GM19397 (cell line): ENCODE measurements at regions not wholly inside any gene's neighbourhood (a gene's known extent, or its start where the extent isn't known, plus 50 kb on each side); places are given as distances from the start of the nearest gene placed in this dataset.

ENCODE experiments used
- ATAC-seq: cut with Tn5 transposase; IDR thresholded peaks from one replicate; pipeline ENCODE4 v1.9.1; 2021; ENCODE audit warnings: mild to moderate bottlenecking, moderate library complexity; ENCODE audit not compliant: unreplicated experiment

- ATAC-seq, result no peak
These were observed 356.4 kb downstream of the TDRD15 start for GRCh38 chr2:21480162-21480561.

- no peak for ATAC-seq
These were observed 360.9 kb downstream of the TDRD15 start for GRCh38 chr2:21484643-21485042.

- no peak for ATAC-seq
These were observed 362.7 kb downstream of the TDRD15 start for GRCh38 chr2:21486445-21486844.

GRCh38 chr2:21489080-21489479 lies 365.3 kb downstream of the TDRD15 start:
- ATAC-seq, result no peak

GRCh38 chr2:21498016-21498415 lies 374.2 kb downstream of the TDRD15 start:
- ATAC-seq, result no peak

- no peak for ATAC-seq
These were observed 376.7 kb downstream of the TDRD15 start for GRCh38 chr2:21500401-21500945.

- ATAC-seq, result no peak
These were observed 377.7 kb downstream of the TDRD15 start for GRCh38 chr2:21501376-21502027.

- ATAC-seq, result no peak
These were observed 392.1 kb downstream of the TDRD15 start for GRCh38 chr2:21515903-21516302.

- no peak for ATAC-seq
These were observed 395.6 kb downstream of the TDRD15 start for GRCh38 chr2:21519412-21519811.

- ATAC-seq, result no peak
These were observed 396.1 kb downstream of the TDRD15 start for GRCh38 chr2:21519821-21520220.

- no peak for ATAC-seq
These were observed 412.1 kb downstream of the TDRD15 start for GRCh38 chr2:21535826-21536225.

- no peak for ATAC-seq
These were observed 415.9 kb downstream of the TDRD15 start for GRCh38 chr2:21539685-21540084.

GRCh38 chr2:21543630-21544029 lies 419.9 kb downstream of the TDRD15 start:
- no peak for ATAC-seq

GRCh38 chr2:21544392-21544791 lies 420.6 kb downstream of the TDRD15 start:
- ATAC-seq, result no peak

GRCh38 chr2:21552981-21553380 lies 429.2 kb downstream of the TDRD15 start:
- ATAC-seq, result no peak

- ATAC-seq, result no peak
These were observed 435.6 kb downstream of the TDRD15 start for GRCh38 chr2:21559351-21559750.

- no peak for ATAC-seq
These were observed 438.2 kb downstream of the TDRD15 start for GRCh38 chr2:21561965-21562364.

- ATAC-seq, result no peak
These were observed 443.6 kb downstream of the TDRD15 start for GRCh38 chr2:21567395-21567794.

GRCh38 chr2:21571686-21572085 lies 447.9 kb downstream of the TDRD15 start:
- ATAC-seq, result no peak

- no peak for ATAC-seq
These were observed 456.6 kb downstream of the TDRD15 start for GRCh38 chr2:21580391-21580790.

GRCh38 chr2:21585881-21586280 lies 462.1 kb downstream of the TDRD15 start:
- no peak for ATAC-seq

GRCh38 chr2:21590026-21590690 lies 466.4 kb downstream of the TDRD15 start:
- no peak for ATAC-seq
